GM12801 (cell line): ENCODE measurements at regions not wholly inside any gene's neighbourhood (a gene's known extent, or its start where the extent isn't known, plus 50 kb on each side); places are given as distances from the start of the nearest gene placed in this dataset.

ENCODE experiments used
- TF ChIP-seq, protein P1 (sequence below): IDR thresholded peaks from one replicate; pipeline ENCODE4 v1.5.1; 2011; ENCODE audit warnings: control low read depth; ENCODE audit not compliant: insufficient read length; ENCODE audit errors: extremely low read depth

DNA sequence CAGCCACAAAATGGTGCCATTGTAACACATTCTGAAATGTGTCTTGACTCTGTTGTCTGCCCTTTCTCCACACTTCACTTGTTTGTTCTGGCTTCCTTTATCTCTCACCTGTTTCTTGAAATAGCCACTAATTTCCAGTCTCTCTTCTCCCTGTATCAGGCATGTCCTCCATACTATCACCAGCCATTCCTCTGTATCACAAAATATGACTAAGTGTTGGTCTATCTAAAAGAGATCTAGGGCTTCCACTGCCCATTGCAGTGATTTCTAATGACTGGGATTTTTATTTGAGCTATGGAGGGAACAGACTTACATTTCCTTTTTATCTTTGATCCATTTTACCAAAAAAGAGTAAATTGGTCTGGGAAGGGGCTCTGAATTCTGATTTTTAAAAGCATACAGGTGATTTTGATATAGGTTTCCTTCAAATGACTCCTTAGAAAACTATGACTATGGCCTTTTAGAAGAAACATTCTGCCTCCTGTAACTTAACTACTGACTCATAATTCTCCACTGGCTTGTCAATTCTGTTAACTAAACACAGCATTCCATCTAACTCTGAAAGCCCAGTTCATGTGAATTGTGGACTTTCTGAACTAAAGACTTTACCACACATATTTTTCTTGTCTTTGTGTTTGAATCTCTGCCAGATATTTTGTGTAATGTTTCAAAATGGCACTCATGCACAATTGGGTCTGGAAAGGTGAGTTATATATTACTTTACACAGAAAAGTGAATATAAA is 1121.4 kb downstream of the XPNPEP1 start:
- TF ChIP-seq, protein P1, sequence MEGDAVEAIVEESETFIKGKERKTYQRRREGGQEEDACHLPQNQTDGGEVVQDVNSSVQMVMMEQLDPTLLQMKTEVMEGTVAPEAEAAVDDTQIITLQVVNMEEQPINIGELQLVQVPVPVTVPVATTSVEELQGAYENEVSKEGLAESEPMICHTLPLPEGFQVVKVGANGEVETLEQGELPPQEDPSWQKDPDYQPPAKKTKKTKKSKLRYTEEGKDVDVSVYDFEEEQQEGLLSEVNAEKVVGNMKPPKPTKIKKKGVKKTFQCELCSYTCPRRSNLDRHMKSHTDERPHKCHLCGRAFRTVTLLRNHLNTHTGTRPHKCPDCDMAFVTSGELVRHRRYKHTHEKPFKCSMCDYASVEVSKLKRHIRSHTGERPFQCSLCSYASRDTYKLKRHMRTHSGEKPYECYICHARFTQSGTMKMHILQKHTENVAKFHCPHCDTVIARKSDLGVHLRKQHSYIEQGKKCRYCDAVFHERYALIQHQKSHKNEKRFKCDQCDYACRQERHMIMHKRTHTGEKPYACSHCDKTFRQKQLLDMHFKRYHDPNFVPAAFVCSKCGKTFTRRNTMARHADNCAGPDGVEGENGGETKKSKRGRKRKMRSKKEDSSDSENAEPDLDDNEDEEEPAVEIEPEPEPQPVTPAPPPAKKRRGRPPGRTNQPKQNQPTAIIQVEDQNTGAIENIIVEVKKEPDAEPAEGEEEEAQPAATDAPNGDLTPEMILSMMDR: no peak

DNA sequence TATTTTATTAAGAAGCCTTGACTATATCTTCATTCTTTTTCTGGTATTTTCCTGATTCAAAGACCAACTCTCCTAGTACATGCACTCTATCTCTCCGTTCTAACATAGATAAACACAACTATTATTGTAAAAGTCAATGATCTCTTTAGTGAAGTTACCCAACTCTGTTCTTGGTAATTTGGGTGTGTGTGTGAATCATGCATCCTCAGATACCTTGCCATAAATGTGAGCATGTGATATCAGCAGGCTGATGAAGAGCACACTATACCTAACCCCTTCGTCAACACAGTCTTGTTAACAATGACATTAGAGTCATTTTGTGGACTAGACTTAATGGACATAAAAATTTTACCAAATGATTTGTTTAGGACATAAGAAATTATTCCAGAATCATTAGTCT is 1122.1 kb downstream of the XPNPEP1 start:
- TF ChIP-seq, protein P1: no peak

DNA sequence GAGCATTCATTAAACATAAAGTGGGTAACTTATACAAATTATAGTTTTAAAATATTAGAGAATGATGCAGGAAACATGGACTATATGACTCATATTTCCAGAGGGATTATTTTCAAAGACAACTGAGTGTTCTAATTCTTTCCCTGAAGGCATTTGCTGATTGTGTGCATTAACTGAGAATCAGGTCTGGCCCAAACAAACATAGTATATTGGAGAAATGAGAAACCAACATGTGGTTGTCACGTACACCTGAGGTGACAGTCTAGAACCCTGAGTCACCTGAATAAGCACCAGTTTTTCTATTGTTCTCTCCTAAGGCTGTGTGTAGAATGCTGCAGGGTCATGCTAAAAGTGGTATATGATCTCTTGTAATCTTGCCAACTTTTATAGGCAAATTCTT is 1125.7 kb downstream of the XPNPEP1 start:
- TF ChIP-seq, protein P1: no peak

DNA sequence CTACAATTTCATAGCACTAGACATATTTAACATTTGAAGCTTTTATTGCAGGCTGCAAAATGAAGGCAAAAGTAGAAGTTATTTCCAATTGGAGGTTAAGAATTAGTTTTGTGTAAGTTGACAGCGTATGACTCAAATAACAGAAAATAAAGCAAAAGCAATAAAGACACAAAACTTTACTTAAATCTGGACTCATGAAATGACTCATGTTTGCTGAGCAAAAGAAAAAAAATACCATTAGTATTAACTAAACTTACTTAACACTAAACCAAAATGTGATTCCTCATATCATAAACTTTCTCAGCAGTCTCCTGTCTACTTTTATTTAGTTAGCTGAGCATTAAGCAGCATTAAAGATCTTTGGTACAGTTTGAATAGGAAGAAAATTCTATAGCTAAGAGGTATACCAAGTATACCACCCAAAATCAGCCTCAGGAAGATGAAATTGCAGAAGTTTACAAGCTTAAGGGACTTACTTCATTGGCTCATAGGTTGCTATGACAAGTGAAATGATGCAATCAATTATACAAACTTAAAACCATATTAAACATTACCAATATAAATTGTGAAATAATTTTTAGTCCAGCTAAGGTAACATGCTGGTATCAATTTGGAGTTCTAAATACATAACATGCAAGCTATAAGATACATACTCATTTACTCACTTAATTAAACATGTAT is 1131.4 kb downstream of the XPNPEP1 start:
- TF ChIP-seq, protein P1: no peak

DNA sequence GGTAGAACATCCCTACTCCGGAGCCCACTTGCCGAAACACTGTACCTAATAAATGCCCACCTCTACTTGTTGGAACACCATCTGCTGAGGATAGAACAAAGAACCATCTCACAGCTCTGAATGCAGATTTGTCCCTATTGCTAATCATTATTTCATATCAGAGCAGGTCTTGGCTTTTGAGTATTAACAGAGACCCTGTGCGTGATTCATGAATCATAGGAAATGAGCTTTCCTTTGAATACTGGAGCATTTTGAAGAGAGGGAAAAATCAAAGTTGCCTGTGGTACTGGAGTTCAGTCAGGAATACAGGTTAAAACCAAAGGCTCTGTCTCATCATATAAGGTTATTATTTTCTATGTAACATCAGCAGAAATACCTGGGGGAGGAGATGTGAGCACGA is 1132.3 kb downstream of the XPNPEP1 start:
- TF ChIP-seq, protein P1: no peak

DNA sequence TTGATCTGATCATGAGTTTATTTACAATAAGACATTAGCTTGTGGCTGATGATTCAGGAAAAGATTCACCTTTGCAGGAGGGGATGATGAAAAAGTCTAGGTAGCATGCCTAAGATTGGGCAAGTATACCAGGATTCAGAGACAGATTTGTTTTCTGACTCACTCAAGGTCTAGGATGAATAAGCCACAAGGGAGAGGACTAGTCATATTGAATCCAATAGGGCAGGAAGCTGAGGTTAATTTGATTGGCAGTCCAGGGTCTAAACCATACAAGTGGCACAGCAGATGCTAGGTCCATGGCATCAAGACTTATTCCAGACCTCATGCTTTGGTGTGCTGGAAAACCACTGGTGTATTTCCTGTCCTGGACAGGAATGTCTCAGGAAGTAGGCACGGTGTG is 1133.4 kb downstream of the XPNPEP1 start:
- TF ChIP-seq, protein P1: no peak

DNA sequence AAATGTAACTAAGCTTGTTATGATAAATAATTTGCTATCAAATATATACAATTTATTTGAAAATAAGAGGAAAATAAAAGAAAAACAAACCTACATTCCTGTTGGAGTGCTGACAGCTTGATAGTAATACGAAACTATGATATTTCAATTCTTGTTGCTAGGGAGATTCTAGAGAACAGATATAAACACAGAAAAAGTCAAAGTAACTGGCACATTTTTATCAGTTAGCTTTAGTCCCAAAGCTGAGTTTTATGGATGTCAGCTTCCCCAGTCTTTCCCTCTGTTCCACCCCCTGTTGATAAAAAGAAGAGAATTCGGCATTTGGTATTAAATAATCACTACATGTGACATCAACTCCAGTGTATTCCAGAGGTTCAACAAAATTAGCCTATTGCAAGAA is 1134.0 kb downstream of the XPNPEP1 start:
- TF ChIP-seq, protein P1: no peak
